HepG2 (cell line): ENCODE measurements at regions not wholly inside any gene's neighbourhood (a gene's known extent, or its start where the extent isn't known, plus 50 kb on each side); places are given as distances from the start of the nearest gene placed in this dataset.
A peak's percentile ranks its signal among the peaks of the same experiment; 100 is the strongest.

Experiments used
- ATAC-seq: fragments of 200-7000 bp; cut with Tn5 transposase; 3 replicates; pipeline ENCODE4 v1.9.1; 2020; ENCODE audit warnings: mild to moderate bottlenecking, moderate library complexity
- BruUV-seq: library from RNA; stranded (reverse); fragments of 400-500 nt; replicated peaks from 2 replicates; lab custom pipeline; 2021; lab: Mats Ljungman, UMichigan
- CTCF ChIA-PET: fragments of 300-600 bp; formaldehyde crosslinking; extraction: SDS; loops from one replicate; lab custom pipeline; 2021; ENCODE audit warnings: low total read pairs, inconsistent platforms, low intra/inter-chr PET ratio; lab: Yijun Ruan, JAX
- POLR2A ChIA-PET: fragments of 350-600 bp; sonication (Branson Sonifier 250); formaldehyde crosslinking; loops from one replicate; lab custom pipeline; 2020; ENCODE audit warnings: antibody characterized with exemption, inconsistent platforms; lab: Yijun Ruan, JAX
- DNase-seq: peaks from one replicate; pipeline ENCODE4 v3.0.0-alpha.2; 2015; ENCODE audit warnings: low spot score
- FAIRE-seq: peaks from 3 replicates; lab custom pipeline; 2011; peaks lifted over from hg19 to GRCh38; lab: Jason Lieb, UNC
- H2AFZ ChIP-seq: one replicate; pipeline ENCODE4 v1.6.1; 2011; ENCODE audit warnings: low read length, inconsistent platforms
- H3K27ac ChIP-seq: fragments of 300-600 bp; 3 replicates; pipeline ENCODE4 v1.8.0; 2011; ENCODE audit warnings: mixed run types, mild to moderate bottlenecking, mixed read lengths, low read length, inconsistent platforms; ENCODE audit not compliant: insufficient read depth; ENCODE audit errors: extremely low read length
- H3K27me3 ChIP-seq, 2 experiments: fragments of 200-600 bp in 1 of 2; 2 replicates in 1 of 2; 3 replicates in 1 of 2; pipeline versions ENCODE4 v1.6.0 to v1.8.0; 2011; ENCODE audit warnings: low read length in 2 of 2, mild to moderate bottlenecking in 2 of 2, moderate library complexity in 2 of 2, inconsistent platforms in 1 of 2; ENCODE audit not compliant: insufficient read depth in 2 of 2, control insufficient read depth in 1 of 2
- H3K36me3 ChIP-seq, 2 experiments: fragments of 200-600 bp in 1 of 2; replicated peaks in 1 of 2; 2 replicates in 1 of 2; 3 replicates in 1 of 2; pipeline versions ENCODE4 v1.5.1 to v1.8.0; 2011; ENCODE audit warnings: low read length in 2 of 2, inconsistent platforms in 1 of 2; ENCODE audit not compliant: insufficient read depth in 2 of 2, control insufficient read depth in 1 of 2
- H3K4me1 ChIP-seq: 2 replicates; pipeline ENCODE4 v1.5.1; 2012; ENCODE audit warnings: low read length, inconsistent platforms; ENCODE audit not compliant: insufficient read depth
- H3K4me2 ChIP-seq: 2 replicates; pipeline ENCODE4 v1.6.0; 2011; ENCODE audit warnings: low read depth, low read length, inconsistent platforms
- H3K4me3 ChIP-seq, 3 experiments: fragments of 200-600 bp in 1 of 3; sonication (generic), shearing (Covaris generic) in 1 of 3; replicated peaks in 1 of 3; 2 replicates each; pipeline ENCODE4 v1.5.1; 2011 to 2016; ENCODE audit warnings: low read length in 3 of 3, inconsistent platforms in 2 of 3, low read depth in 2 of 3, mild to moderate bottlenecking in 2 of 3, control low read depth in 1 of 3, mixed read lengths in 1 of 3; ENCODE audit not compliant: insufficient read depth in 1 of 3
- H3K79me2 ChIP-seq: one replicate; pipeline ENCODE4 v1.6.1; 2011; ENCODE audit warnings: low read length, inconsistent platforms; ENCODE audit not compliant: insufficient read depth
- H3K9ac ChIP-seq: 2 replicates; pipeline ENCODE4 v1.6.0; 2011; ENCODE audit warnings: mild to moderate bottlenecking, low read depth, low read length, inconsistent platforms; ENCODE audit not compliant: insufficient read depth
- H3K9me3 ChIP-seq: 2 replicates; pipeline ENCODE4 v1.5.1; 2012; ENCODE audit warnings: mild to moderate bottlenecking, low read length
- H4K20me1 ChIP-seq: 2 replicates; pipeline ENCODE4 v1.6.0; 2011; ENCODE audit warnings: inconsistent platforms, mild to moderate bottlenecking, low read length, moderate library complexity; ENCODE audit not compliant: insufficient read depth
- ARID4A ChIP-seq: sonication (generic); formaldehyde crosslinking; IDR thresholded peaks from 2 replicates; pipeline ENCODE4 v1.5.0; 2020; ENCODE audit warnings: mild to moderate bottlenecking, missing genetic modification reagents, borderline replicate concordance
- CCAR2 ChIP-seq: fragments of 200-400 bp; formaldehyde crosslinking; optimal IDR thresholded peaks from 2 replicates; pipeline ENCODE3; 2018; ENCODE audit warnings: low read depth, mild to moderate bottlenecking, low read length, moderate library complexity
- CENPX ChIP-seq: sonication (generic); formaldehyde crosslinking; IDR thresholded peaks from 2 replicates; pipeline ENCODE4 v1.9.0; 2021; ENCODE audit warnings: mild to moderate bottlenecking, missing genetic modification reagents, moderate library complexity
- GTF3A ChIP-seq: sonication (generic); formaldehyde crosslinking; conservative IDR thresholded peaks from 2 replicates; pipeline ENCODE4 v1.4.0; 2020; ENCODE audit warnings: mild to moderate bottlenecking, missing genetic modification reagents
- NFYB ChIP-seq: sonication (generic); formaldehyde crosslinking; IDR thresholded peaks from 2 replicates; pipeline ENCODE4 v1.4.0; 2020; ENCODE audit warnings: missing genetic modification reagents
- RXRB ChIP-seq: IDR thresholded peaks from 2 replicates; pipeline ENCODE4 v1.6.1; 2016; ENCODE audit warnings: borderline replicate concordance, missing genetic modification reagents, missing compliant biosample characterization
- ZNF530 ChIP-seq: sonication (generic); formaldehyde crosslinking; IDR thresholded peaks from 2 replicates; pipeline ENCODE4 v1.5.0; 2020; ENCODE audit warnings: low read depth, mild to moderate bottlenecking, missing genetic modification reagents
- ZNF670 ChIP-seq: sonication (generic); formaldehyde crosslinking; IDR thresholded peaks from 2 replicates; pipeline ENCODE4 v1.8.0; 2022; ENCODE audit warnings: mild to moderate bottlenecking, missing genetic modification reagents, borderline replicate concordance
- WGBS: methylation state at CpG from one replicate; pipeline ENCODE4 v1.1.6; 2017; ENCODE audit warnings: low lambda C conversion rate; 5-methylcytosine and 5-hydroxymethylcytosine counted together
- in situ Hi-C: cut with HindIII; loops from 2 replicates; pipeline ENCODE4 v1.10.0; 2017; ENCODE audit warnings: low pct_unique_long_range_greater_than_20kb; ENCODE audit not compliant: extremely low pct_ligation_motif_present
- intact Hi-C: fragments of 100-400 bp; cut with micrococcal nuclease; formaldehyde crosslinking; loops from one replicate; pipeline ENCODE4 v1.10.0; 2022; ENCODE audit not compliant: unreplicated experiment
- TF ChIP-seq, protein P1 (sequence below): sonication (generic); formaldehyde crosslinking; IDR thresholded peaks from 2 replicates; pipeline ENCODE4 v1.8.1; 2023; ENCODE audit warnings: mild to moderate bottlenecking, inconsistent platforms, moderate library complexity, missing genetic modification reagents, borderline replicate concordance
- TF ChIP-seq, protein P2 (sequence below): sonication (generic); formaldehyde crosslinking; IDR thresholded peaks from 2 replicates; pipeline ENCODE4 v1.5.0; 2020; ENCODE audit warnings: mild to moderate bottlenecking, missing genetic modification reagents

- ChIA-PET CTCF (no interaction called here), POLR2A (no interaction called here)
- no peak for ATAC-seq
- intact Hi-C loops: no loop called here
- FAIRE-seq: no peak
- Histone ChIP-seq H3K9ac (no peak overlapping the region), H3K4me2 (no peak overlapping the region), H3K27ac (no peak overlapping the region), H3K36me3 (no peaks in the 10 kb centered on the region), H3K4me3 (no peak overlapping the region), H3K4me1 (no peaks in the 10 kb centered on the region), H4K20me1 (no peaks in the 10 kb centered on the region), H3K79me2 (no peaks in the 10 kb centered on the region), H3K27me3 (peaks cover 7 to 44% of the 10 kb centered on the region in 2 experiments; a peak in 3 of 5 replicates), H3K9me3 (no peaks in the 10 kb centered on the region), H2AFZ (no peak overlapping the region)
- BruUV-seq: no TSS peak
- WGBS: 17% methylated on average over 4 of the region's 4 CpGs
- DNase-seq: no peak
- TF ChIP-seq RXRB (CRISPR knock-in tag) (no peak), ZNF670 (CRISPR knock-in tag) (no peak), NFYB (CRISPR knock-in tag) (no peak), CENPX (no peak), ZNF530 (CRISPR knock-in tag) (no peak)
- TF ChIP-seq, protein P1, sequence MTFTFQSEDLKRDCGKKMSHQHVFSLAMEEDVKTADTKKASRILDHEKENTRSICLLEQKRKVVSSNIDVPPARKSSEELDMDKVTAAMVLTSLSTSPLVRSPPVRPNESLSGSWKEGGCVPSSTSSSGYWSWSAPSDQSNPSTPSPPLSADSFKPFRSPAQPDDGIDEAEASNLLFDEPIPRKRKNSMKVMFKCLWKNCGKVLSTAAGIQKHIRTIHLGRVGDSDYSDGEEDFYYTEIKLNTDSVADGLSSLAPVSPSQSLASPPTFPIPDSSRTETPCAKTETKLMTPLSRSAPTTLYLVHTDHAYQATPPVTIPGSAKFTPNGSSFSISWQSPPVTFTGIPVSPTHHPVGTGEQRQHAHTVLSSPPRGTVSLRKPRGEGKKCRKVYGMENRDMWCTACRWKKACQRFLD (CRISPR knock-in tag): no peak
- in situ Hi-C loops: no loop called here
Observed at GRCh38 chr2:121886059-121886458, 130.6 kb downstream of the TSN start.

- intact Hi-C loops (no loop called here), in situ Hi-C loops (no loop called here)
- DNase-seq (no peak), FAIRE-seq (no peak), ATAC-seq (peak; percentile 27)
- 49% methylated on average over 15 of the region's 16 CpGs for WGBS
- Histone ChIP-seq H3K9me3 (no peaks in the 10 kb centered on the region), H4K20me1 (no peaks in the 10 kb centered on the region), H3K27me3 (peaks cover 7 to 44% of the 10 kb centered on the region in 2 experiments; a peak in 3 of 5 replicates), H2AFZ (no peak overlapping the region), H3K4me3 (no peak overlapping the region), H3K27ac (no peak overlapping the region), H3K4me2 (no peak overlapping the region), H3K36me3 (no peaks in the 10 kb centered on the region), H3K79me2 (no peaks in the 10 kb centered on the region), H3K4me1 (no peaks in the 10 kb centered on the region), H3K9ac (no peak overlapping the region)
- CTCF ChIA-PET: no interaction called here
- BruUV-seq: no TSS peak
- POLR2A ChIA-PET: no interaction called here
- TF ChIP-seq, protein P2, sequence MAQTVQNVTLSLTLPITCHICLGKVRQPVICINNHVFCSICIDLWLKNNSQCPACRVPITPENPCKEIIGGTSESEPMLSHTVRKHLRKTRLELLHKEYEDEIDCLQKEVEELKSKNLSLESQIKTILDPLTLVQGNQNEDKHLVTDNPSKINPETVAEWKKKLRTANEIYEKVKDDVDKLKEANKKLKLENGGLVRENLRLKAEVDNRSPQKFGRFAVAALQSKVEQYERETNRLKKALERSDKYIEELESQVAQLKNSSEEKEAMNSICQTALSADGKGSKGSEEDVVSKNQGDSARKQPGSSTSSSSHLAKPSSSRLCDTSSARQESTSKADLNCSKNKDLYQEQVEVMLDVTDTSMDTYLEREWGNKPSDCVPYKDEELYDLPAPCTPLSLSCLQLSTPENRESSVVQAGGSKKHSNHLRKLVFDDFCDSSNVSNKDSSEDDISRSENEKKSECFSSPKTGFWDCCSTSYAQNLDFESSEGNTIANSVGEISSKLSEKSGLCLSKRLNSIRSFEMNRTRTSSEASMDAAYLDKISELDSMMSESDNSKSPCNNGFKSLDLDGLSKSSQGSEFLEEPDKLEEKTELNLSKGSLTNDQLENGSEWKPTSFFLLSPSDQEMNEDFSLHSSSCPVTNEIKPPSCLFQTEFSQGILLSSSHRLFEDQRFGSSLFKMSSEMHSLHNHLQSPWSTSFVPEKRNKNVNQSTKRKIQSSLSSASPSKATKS (CRISPR knock-in tag): no peak
- TF ChIP-seq ARID4A (CRISPR knock-in tag): no peak
- no peak for TF ChIP-seq GTF3A (CRISPR knock-in tag)
- TF ChIP-seq CCAR2: no peak
Observed at GRCh38 chr2:121887513-121888188, 132.2 kb downstream of the TSN start.
